ENCODE measurements at regions not wholly inside any gene's neighbourhood (a gene's known extent, or its start where the extent isn't known, plus 50 kb on each side); places are given as distances from the start of the nearest gene placed in this dataset.

- DNase-seq (ENCODE audit: low read depth in 3 of 3): no peak
Measured at GRCh38 chr2:133768256-133768655, 200.0 kb upstream of the NCKAP5 start.

- DNase-seq (ENCODE audit: low read depth in 3 of 3): no peak
Measured at GRCh38 chr2:133768658-133769435, 200.6 kb upstream of the NCKAP5 start.

DNA sequence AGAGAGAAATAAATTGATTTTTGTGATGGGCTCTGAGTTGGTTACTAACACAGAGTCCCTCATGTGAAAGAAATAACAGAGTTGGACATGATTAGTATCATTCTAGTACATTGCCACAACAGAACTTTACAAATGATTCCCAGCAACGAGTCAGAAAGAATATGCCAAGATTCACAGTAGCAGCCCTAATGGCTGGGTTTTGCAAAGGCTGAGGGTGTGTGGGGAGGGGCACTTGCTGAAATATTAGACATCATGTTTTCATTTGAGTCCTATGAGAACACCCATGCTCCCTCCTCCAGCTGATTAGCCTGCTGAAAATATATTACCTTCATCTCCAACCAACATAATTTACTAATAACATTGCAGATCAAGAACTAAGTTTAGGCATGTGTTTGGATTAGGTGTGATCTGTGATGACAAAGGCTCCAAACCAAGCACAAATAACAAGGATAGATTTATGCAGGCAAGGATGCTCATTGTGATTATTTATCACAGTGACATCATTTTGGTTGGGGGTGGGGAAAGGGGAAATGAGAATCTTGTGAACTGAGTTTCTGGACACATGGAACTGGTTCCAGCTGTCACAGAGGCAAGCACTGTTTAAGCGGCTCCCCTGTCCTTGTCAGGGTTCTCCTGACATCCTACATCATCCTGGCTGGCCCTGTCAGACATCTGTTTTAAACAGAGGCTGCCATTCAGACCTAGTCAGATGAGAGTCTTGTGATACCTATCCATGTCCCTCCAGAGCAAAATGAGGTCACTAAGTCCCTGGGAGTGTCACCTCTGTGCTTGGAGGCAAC is 205.8 kb upstream of the NCKAP5 start:
- DNase-seq (ENCODE audit: low read depth in 3 of 3): no peak

GRCh38 chr2:133774654-133775015 is 206.4 kb upstream of the NCKAP5 start:
- no peak for DNase-seq (ENCODE audit: low read depth in 3 of 3)

DNA sequence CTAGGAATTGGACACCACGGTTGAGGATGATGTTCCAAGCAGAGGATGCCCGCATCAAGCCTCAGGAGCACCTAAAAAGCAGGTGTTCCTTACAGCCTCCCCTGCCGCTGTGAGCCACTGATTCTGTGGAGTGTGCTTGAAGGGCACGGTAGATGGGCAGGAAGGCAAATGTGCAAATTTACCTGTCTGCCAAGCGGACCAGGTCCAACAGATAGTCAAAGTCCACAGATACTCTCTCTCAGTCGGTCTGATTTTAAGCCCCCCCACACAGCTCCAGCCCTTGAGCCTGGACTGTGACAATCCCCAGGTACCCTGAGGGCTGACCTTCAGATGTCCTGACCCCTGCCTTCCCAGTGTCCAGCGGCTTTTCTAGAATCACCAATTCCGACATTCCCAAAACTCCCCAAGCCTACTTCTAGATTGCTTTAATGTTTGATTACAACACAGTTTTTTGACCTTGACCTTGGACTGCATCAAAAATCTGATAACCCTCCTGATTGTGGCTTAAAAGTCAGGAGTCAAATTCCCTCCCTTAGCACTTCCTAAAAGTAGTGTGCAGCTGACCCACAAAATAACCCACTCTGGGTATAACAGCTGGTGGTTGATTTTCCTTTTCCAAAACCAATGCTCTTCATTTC is 208.8 kb upstream of the NCKAP5 start:
- DNase-seq (ENCODE audit: low read depth in 3 of 3): no peak

DNA sequence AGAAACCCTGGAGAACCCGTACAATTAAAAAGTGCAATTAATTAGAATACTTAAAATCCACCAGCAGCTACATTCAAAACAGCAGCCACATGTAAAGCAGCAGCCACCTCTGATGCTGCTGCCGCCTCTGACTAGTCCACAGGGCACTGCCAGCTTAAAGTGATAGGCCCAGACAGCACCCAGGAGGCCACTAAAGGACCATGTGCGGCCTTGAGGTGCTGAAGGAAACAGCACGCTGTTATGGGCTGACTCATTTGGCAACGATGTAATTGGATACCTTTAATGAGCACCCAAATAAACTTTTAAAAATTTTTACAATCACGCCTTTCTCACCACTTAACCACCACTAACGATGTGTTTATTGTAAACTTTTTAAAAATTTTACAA is 209.3 kb upstream of the NCKAP5 start:
- DNase-seq (ENCODE audit: low read depth in 3 of 3): no peak

- DNase-seq (ENCODE audit: low read depth in 3 of 3): no peak
Measured at GRCh38 chr2:133780099-133780996, 212.1 kb upstream of the NCKAP5 start.

GRCh38 chr2:133780997-133781513 is 212.8 kb upstream of the NCKAP5 start:
- no peak for DNase-seq (ENCODE audit: low read depth in 3 of 3)

- DNase-seq (ENCODE audit: low read depth in 3 of 3): no peak
Measured at GRCh38 chr2:133787207-133787606, 218.9 kb upstream of the NCKAP5 start.

- no peak for DNase-seq (ENCODE audit: low read depth in 3 of 3)
Measured at GRCh38 chr2:133787651-133788050, 219.4 kb upstream of the NCKAP5 start.

GRCh38 chr2:133788386-133788785 is 220.1 kb upstream of the NCKAP5 start:
- no peak for DNase-seq (ENCODE audit: low read depth in 3 of 3)

DNA sequence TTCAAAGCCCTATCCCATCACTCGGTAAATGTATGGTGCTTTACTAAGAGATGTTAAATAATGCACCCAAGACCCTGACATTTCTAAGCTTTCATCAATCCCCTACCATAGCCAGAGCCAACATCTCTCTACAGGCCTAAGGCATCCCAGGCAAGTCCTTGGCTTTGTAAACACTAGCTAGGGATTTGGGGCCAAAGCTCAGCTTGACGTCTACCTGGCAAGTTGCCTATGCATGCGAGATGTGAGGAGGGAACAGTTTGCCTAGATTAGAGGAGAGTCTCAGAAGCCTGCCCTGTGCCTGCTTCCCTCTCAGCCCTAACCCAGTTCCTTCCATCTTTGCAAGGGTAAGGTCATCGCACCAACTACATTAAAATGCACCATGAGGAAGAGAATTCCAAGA is 221.5 kb upstream of the NCKAP5 start:
- DNase-seq (ENCODE audit: low read depth in 3 of 3): no peak

DNA sequence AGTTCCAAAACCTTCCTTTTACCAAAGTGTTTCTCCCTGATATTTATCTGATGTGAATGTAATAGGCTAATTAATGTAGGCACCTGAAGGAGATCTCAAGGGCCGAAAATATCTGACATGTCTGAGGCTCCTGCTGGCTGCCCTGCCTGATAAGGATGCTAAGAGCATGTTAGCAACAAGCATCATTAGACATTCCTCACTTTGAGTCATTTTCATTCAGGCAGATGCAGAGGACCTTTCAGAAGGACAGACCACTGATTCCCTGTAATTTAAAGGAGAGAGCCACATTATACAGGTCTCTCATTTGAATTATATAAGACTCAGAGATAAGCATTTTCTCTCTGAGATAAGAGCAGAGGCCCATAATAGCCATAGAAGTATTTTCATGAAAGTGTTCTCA is 222.4 kb upstream of the NCKAP5 start:
- no peak for DNase-seq (ENCODE audit: low read depth in 3 of 3)

DNA sequence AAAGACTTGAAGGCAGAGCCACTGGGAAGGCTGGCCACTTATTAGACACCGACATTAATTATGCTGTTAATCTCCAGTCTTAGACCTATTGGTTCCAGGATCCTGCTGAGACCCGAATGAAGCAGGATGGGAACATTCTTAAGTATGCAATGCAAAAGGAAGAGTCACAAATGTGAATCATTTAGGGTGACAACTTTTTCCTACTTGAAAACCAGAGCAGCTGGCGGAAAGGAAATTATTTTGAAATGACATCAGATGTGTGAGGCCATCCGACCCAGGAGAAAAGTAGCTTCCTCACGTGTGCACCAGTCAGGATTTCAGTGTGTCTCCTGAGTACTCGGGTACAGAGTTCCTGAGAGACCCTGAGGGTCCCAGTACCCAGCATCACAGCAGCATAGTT is 222.9 kb upstream of the NCKAP5 start:
- no peak for DNase-seq (ENCODE audit: low read depth in 3 of 3)

GRCh38 chr2:133792223-133792622 is 224.0 kb upstream of the NCKAP5 start:
- no peak for DNase-seq (ENCODE audit: low read depth in 3 of 3)

DNA sequence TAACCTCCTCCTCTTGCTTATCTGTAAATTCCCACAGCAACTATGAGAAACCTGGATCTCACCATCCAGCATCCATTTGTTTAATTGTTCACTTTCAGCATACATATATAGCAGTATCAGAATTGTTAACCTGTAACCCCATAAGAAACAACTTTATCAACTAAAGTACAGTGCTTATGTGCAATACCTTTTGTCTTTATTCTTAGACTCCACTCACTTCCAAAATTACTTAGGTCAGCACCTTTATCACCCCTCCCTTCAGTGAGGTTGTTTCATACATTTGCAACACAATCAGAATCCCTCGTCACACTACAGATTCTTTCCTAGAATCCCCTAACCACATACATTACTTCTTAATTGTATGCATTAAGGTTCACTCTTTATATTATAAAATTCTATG is 225.9 kb upstream of the NCKAP5 start:
- no peak for DNase-seq (ENCODE audit: low read depth in 3 of 3)

GRCh38 chr2:133801946-133802345 is 233.7 kb upstream of the NCKAP5 start:
- DNase-seq (ENCODE audit: low read depth in 3 of 3): no peak

DNA sequence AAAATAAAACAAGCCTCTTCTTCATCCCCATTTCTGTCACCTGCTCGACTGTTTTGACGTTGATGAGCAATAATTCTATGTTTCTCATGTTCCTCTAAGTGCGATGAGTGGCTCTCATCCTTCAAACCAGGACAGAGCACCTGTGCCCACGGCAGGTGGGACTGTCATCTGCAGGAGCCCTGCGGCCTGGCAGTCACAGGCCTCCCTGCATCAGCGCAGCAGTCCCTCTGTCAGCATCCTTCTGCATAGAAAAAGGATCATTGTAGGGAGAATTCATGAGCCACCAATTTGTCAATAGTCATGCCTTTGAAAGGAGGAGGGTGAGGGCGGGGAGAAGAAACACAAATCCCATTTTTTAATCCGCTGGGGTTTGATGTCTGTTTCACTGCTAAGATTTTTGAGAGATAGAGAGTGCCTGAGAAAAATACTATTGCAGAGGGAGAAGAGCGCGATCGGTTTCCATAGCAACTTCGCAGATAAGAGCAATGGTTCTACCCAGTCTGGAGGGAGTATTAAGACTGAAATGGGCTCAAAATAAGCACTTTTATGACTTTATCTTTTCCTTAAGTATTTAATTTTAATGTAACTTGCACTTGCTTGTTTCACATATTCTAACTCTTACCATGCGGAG is 234.3 kb upstream of the NCKAP5 start:
- no peak for DNase-seq (ENCODE audit: low read depth in 3 of 3)

- DNase-seq (ENCODE audit: low read depth in 3 of 3): no peak
Measured at GRCh38 chr2:133806564-133806963, 238.3 kb upstream of the NCKAP5 start.

GRCh38 chr2:133809485-133809884 is 241.2 kb upstream of the NCKAP5 start:
- no peak for DNase-seq (ENCODE audit: low read depth in 3 of 3)

- no peak for DNase-seq (ENCODE audit: low read depth in 3 of 3)
Measured at GRCh38 chr2:133810559-133810958, 242.3 kb upstream of the NCKAP5 start.
